ENCODE measurements at regions not wholly inside any gene's neighbourhood (a gene's known extent, or its start where the extent isn't known, plus 50 kb on each side); places are given as distances from the start of the nearest gene placed in this dataset.

DNA sequence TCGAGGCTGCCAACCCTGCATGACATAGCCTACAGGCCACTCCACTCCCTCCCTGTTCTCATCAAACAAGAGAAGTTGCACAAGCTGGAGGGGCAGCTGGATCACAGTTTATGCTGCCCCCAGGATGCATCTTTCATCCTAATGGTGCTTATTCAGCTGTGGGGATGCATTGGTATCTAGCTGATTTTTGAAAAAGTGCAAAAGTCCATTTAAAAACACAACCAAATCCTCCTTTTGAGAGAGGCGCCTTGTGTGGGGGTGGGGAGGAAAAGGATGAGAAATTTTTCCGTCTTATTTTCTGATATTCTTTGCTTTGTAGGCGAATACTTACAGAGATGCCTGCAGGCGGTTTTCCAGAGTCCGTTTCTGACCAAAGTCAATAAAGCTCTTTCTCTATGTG lies 276.4 kb upstream of the BOD1L1 start:
- peaks cover 0 to 4% (median 0%) of the 10 kb centered on the region in 7 donors for H3K9me3 Mint-ChIP-seq
- Histone ChIP-seq H3K27ac (ENCODE audit: insufficient read depth, low read length, poor library complexity, severe bottlenecking) (no peak overlapping the region), H3K36me3 (ENCODE audit: control insufficient read depth, insufficient read depth, low read length) (no peaks in the 10 kb centered on the region), H3K9me3 (ENCODE audit: control insufficient read depth in 2 of 2, low read length in 2 of 2) (no peaks in the 10 kb centered on the region), H3K27me3 (ENCODE audit: control insufficient read depth, insufficient read depth, low read length) (no peaks in the 10 kb centered on the region), H3K4me3 (ENCODE audit: low read depth, low read length) (no peak overlapping the region), H3K4me1 (ENCODE audit: control insufficient read depth, insufficient read depth, low read length, poor library complexity, severe bottlenecking) (no peaks in the 10 kb centered on the region)
- no peak overlapping the region for H3K4me3 Mint-ChIP-seq
- DNase-seq (no peak), ATAC-seq (ENCODE audit: low read depth in 2 of 2) (no peak)
- no peaks in the 10 kb centered on the region for H3K27me3 Mint-ChIP-seq
- H3K27ac Mint-ChIP-seq, result no peak overlapping the region
- no peaks in the 10 kb centered on the region for H3K4me1 Mint-ChIP-seq
- H3K36me3 Mint-ChIP-seq, result no peaks in the 10 kb centered on the region

- Mint-ChIP-seq H3K27ac (no peak overlapping the region), H3K4me1 (no peaks in the 10 kb centered on the region), H3K4me3 (no peak overlapping the region), H3K9me3 (peaks cover 0 to 6% (median 0%) of the 10 kb centered on the region in 7 donors), H3K27me3 (no peaks in the 10 kb centered on the region), H3K36me3 (no peaks in the 10 kb centered on the region)
- no peak for DNase-seq
- no peak overlapping the region for H3K4me3 ChIP-seq (ENCODE audit: low read depth, low read length)
- no peaks in the 10 kb centered on the region for H3K9me3 ChIP-seq (ENCODE audit: control insufficient read depth in 2 of 2, low read length in 2 of 2)
- no peaks in the 10 kb centered on the region for H3K36me3 ChIP-seq (ENCODE audit: control insufficient read depth, insufficient read depth, low read length)
- no peaks in the 10 kb centered on the region for H3K4me1 ChIP-seq (ENCODE audit: control insufficient read depth, insufficient read depth, low read length, poor library complexity, severe bottlenecking)
- H3K27ac ChIP-seq (ENCODE audit: insufficient read depth, low read length, poor library complexity, severe bottlenecking), result no peak overlapping the region
- no peaks in the 10 kb centered on the region for H3K27me3 ChIP-seq (ENCODE audit: control insufficient read depth, insufficient read depth, low read length)
- no peak for ATAC-seq (ENCODE audit: low read depth in 2 of 2)
These were observed 278.0 kb upstream of the BOD1L1 start for GRCh38 chr4:13905543-13905942.

GRCh38 chr4:13906727-13907126 lies 279.2 kb upstream of the BOD1L1 start:
- Mint-ChIP-seq H3K27me3 (no peaks in the 10 kb centered on the region), H3K36me3 (no peaks in the 10 kb centered on the region), H3K9me3 (peaks cover 0 to 6% (median 0%) of the 10 kb centered on the region in 7 donors), H3K4me3 (no peak overlapping the region), H3K27ac (no peak overlapping the region), H3K4me1 (no peaks in the 10 kb centered on the region)
- DNase-seq (no peak), ATAC-seq (ENCODE audit: low read depth in 2 of 2) (no peak)
- no peak overlapping the region for H3K27ac ChIP-seq (ENCODE audit: insufficient read depth, low read length, poor library complexity, severe bottlenecking)
- no peaks in the 10 kb centered on the region for H3K36me3 ChIP-seq (ENCODE audit: control insufficient read depth, insufficient read depth, low read length)
- no peaks in the 10 kb centered on the region for H3K9me3 ChIP-seq (ENCODE audit: control insufficient read depth in 2 of 2, low read length in 2 of 2)
- H3K4me3 ChIP-seq (ENCODE audit: low read depth, low read length), result no peak overlapping the region
- no peaks in the 10 kb centered on the region for H3K4me1 ChIP-seq (ENCODE audit: control insufficient read depth, insufficient read depth, low read length, poor library complexity, severe bottlenecking)
- H3K27me3 ChIP-seq (ENCODE audit: control insufficient read depth, insufficient read depth, low read length), result no peaks in the 10 kb centered on the region

- H3K9me3 Mint-ChIP-seq, result peaks cover 0 to 6% (median 0%) of the 10 kb centered on the region in 7 donors
- no peaks in the 10 kb centered on the region for H3K9me3 ChIP-seq (ENCODE audit: control insufficient read depth in 2 of 2, low read length in 2 of 2)
- no peaks in the 10 kb centered on the region for H3K36me3 Mint-ChIP-seq
- H3K36me3 ChIP-seq (ENCODE audit: control insufficient read depth, insufficient read depth, low read length), result no peaks in the 10 kb centered on the region
- H3K4me3 ChIP-seq (ENCODE audit: low read depth, low read length), result no peak overlapping the region
- H3K27ac ChIP-seq (ENCODE audit: insufficient read depth, low read length, poor library complexity, severe bottlenecking), result no peak overlapping the region
- no peak overlapping the region for H3K4me3 Mint-ChIP-seq
- H3K4me1 Mint-ChIP-seq, result no peaks in the 10 kb centered on the region
- no peak for DNase-seq
- no peaks in the 10 kb centered on the region for H3K27me3 Mint-ChIP-seq
- no peak overlapping the region for H3K27ac Mint-ChIP-seq
- no peaks in the 10 kb centered on the region for H3K27me3 ChIP-seq (ENCODE audit: control insufficient read depth, insufficient read depth, low read length)
- no peaks in the 10 kb centered on the region for H3K4me1 ChIP-seq (ENCODE audit: control insufficient read depth, insufficient read depth, low read length, poor library complexity, severe bottlenecking)
- no peak for ATAC-seq (ENCODE audit: low read depth in 2 of 2)
These were observed 279.8 kb upstream of the BOD1L1 start for GRCh38 chr4:13907255-13907751.

- Mint-ChIP-seq H3K27ac (no peak overlapping the region), H3K27me3 (no peaks in the 10 kb centered on the region), H3K9me3 (peaks cover 0 to 6% (median 0%) of the 10 kb centered on the region in 7 donors), H3K36me3 (no peaks in the 10 kb centered on the region), H3K4me3 (no peak overlapping the region), H3K4me1 (no peaks in the 10 kb centered on the region)
- no peaks in the 10 kb centered on the region for H3K9me3 ChIP-seq (ENCODE audit: control insufficient read depth in 2 of 2, low read length in 2 of 2)
- no peaks in the 10 kb centered on the region for H3K27me3 ChIP-seq (ENCODE audit: control insufficient read depth, insufficient read depth, low read length)
- H3K36me3 ChIP-seq (ENCODE audit: control insufficient read depth, insufficient read depth, low read length), result no peaks in the 10 kb centered on the region
- H3K4me1 ChIP-seq (ENCODE audit: control insufficient read depth, insufficient read depth, low read length, poor library complexity, severe bottlenecking), result no peaks in the 10 kb centered on the region
- DNase-seq, result no peak
- H3K27ac ChIP-seq (ENCODE audit: insufficient read depth, low read length, poor library complexity, severe bottlenecking), result no peak overlapping the region
- ATAC-seq (ENCODE audit: low read depth in 2 of 2), result no peak
- H3K4me3 ChIP-seq (ENCODE audit: low read depth, low read length), result no peak overlapping the region
These were observed 280.9 kb upstream of the BOD1L1 start for GRCh38 chr4:13908455-13908854.

- H3K4me1 ChIP-seq (ENCODE audit: control insufficient read depth, insufficient read depth, low read length, poor library complexity, severe bottlenecking), result no peaks in the 10 kb centered on the region
- H3K27me3 ChIP-seq (ENCODE audit: control insufficient read depth, insufficient read depth, low read length), result no peaks in the 10 kb centered on the region
- ATAC-seq (ENCODE audit: low read depth in 2 of 2), result no peak
- H3K36me3 Mint-ChIP-seq, result no peaks in the 10 kb centered on the region
- no peak overlapping the region for H3K4me3 Mint-ChIP-seq
- H3K9me3 ChIP-seq (ENCODE audit: control insufficient read depth in 2 of 2, low read length in 2 of 2), result no peaks in the 10 kb centered on the region
- H3K27ac ChIP-seq (ENCODE audit: insufficient read depth, low read length, poor library complexity, severe bottlenecking), result no peak overlapping the region
- H3K27me3 Mint-ChIP-seq, result no peaks in the 10 kb centered on the region
- H3K27ac Mint-ChIP-seq, result no peak overlapping the region
- no peak overlapping the region for H3K4me3 ChIP-seq (ENCODE audit: low read depth, low read length)
- DNase-seq, result no peak
- peaks cover 0 to 6% (median 0%) of the 10 kb centered on the region in 7 donors for H3K9me3 Mint-ChIP-seq
- no peaks in the 10 kb centered on the region for H3K4me1 Mint-ChIP-seq
- H3K36me3 ChIP-seq (ENCODE audit: control insufficient read depth, insufficient read depth, low read length), result no peaks in the 10 kb centered on the region
These were observed 283.0 kb upstream of the BOD1L1 start for GRCh38 chr4:13910556-13910955.

- Mint-ChIP-seq H3K27me3 (no peaks in the 10 kb centered on the region), H3K27ac (no peak overlapping the region), H3K36me3 (no peaks in the 10 kb centered on the region), H3K4me1 (no peaks in the 10 kb centered on the region), H3K9me3 (peaks cover 0 to 6% (median 0%) of the 10 kb centered on the region in 7 donors), H3K4me3 (no peak overlapping the region)
- Histone ChIP-seq H3K27ac (ENCODE audit: insufficient read depth, low read length, poor library complexity, severe bottlenecking) (no peak overlapping the region), H3K27me3 (ENCODE audit: control insufficient read depth, insufficient read depth, low read length) (no peaks in the 10 kb centered on the region), H3K4me3 (ENCODE audit: low read depth, low read length) (no peak overlapping the region), H3K36me3 (ENCODE audit: control insufficient read depth, insufficient read depth, low read length) (no peaks in the 10 kb centered on the region), H3K9me3 (ENCODE audit: control insufficient read depth in 2 of 2, low read length in 2 of 2) (no peaks in the 10 kb centered on the region), H3K4me1 (ENCODE audit: control insufficient read depth, insufficient read depth, low read length, poor library complexity, severe bottlenecking) (no peaks in the 10 kb centered on the region)
- ATAC-seq (ENCODE audit: low read depth in 2 of 2) (no peak), DNase-seq (no peak)
These were observed 283.7 kb upstream of the BOD1L1 start for GRCh38 chr4:13911256-13911655.

DNA sequence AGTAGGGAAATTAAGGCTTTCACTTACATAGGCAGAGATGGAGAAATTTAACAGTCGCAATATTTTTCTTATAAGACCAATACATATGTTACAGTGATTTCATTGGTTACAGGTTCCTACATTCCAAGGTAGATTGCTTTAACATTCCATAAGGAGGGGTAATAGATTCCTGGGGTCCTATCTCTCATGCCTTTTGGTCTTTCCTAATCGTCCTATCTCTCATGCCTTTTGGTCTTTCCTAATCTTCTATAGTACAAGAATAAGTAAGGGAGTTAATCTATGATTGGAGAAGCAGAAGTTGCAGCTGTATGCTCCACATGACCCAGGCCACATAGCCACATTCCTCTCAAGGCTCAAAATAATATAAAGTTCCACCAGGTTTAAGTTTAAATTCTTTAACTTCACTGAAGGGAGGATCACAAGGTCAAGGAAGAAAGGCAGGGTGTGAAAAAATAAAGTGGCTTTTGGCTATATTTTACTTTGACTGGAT lies 285.0 kb upstream of the BOD1L1 start:
- H3K36me3 Mint-ChIP-seq, result no peaks in the 10 kb centered on the region
- Histone ChIP-seq H3K4me1 (ENCODE audit: control insufficient read depth, insufficient read depth, low read length, poor library complexity, severe bottlenecking) (no peaks in the 10 kb centered on the region), H3K27ac (ENCODE audit: insufficient read depth, low read length, poor library complexity, severe bottlenecking) (no peak overlapping the region), H3K36me3 (ENCODE audit: control insufficient read depth, insufficient read depth, low read length) (no peaks in the 10 kb centered on the region), H3K4me3 (ENCODE audit: low read depth, low read length) (no peak overlapping the region), H3K27me3 (ENCODE audit: control insufficient read depth, insufficient read depth, low read length) (no peaks in the 10 kb centered on the region), H3K9me3 (ENCODE audit: control insufficient read depth in 2 of 2, low read length in 2 of 2) (no peaks in the 10 kb centered on the region)
- H3K9me3 Mint-ChIP-seq, result peaks cover 0 to 6% (median 0%) of the 10 kb centered on the region in 7 donors
- ATAC-seq (ENCODE audit: low read depth in 2 of 2) (no peak), DNase-seq (no peak)
- no peaks in the 10 kb centered on the region for H3K4me1 Mint-ChIP-seq
- no peak overlapping the region for H3K4me3 Mint-ChIP-seq
- no peak overlapping the region for H3K27ac Mint-ChIP-seq
- H3K27me3 Mint-ChIP-seq, result no peaks in the 10 kb centered on the region

Measured in CD4-positive, CD25-positive, alpha-beta regulatory T cell (primary cell).